IMR-90 (cell line): ENCODE measurements at regions not wholly inside any gene's neighbourhood (a gene's known extent, or its start where the extent isn't known, plus 50 kb on each side); places are given as distances from the start of the nearest gene placed in this dataset.
"Not testable (repeated sequence)": the region's sequence is repeated elsewhere in the genome, so short reads cannot be mapped to it uniquely, and the experiment has no call there.

Experiments used
- CTCF ChIP-seq: conservative IDR thresholded peaks from 2 replicates; pipeline ENCODE4 v1.5.1; 2012; ENCODE audit warnings: mild to moderate bottlenecking, low read depth, low read length, improper control_type of control experiment
- RAD21 ChIP-seq: IDR thresholded peaks from 2 replicates; pipeline ENCODE4 v1.6.1; 2012; ENCODE audit warnings: low read length, improper control_type of control experiment

- TF ChIP-seq CTCF, RAD21: not testable (repeated sequence)
Observed at GRCh38 chr7:65081669-65082055, 75.2 kb upstream of the ERV3-1 start.
